ENCODE measurements at regions not wholly inside any gene's neighbourhood (a gene's known extent, or its start where the extent isn't known, plus 50 kb on each side); places are given as distances from the start of the nearest gene placed in this dataset.

GRCh38 chr19:31517224-31518180, 168.3 kb upstream of the TSHZ3 start:
- TF ChIP-seq CTCF (IDR thresholded peaks at IDR 0.05) (no peak), POLR2AphosphoS5 (IDR thresholded peaks at IDR 0.05) (no peak), POLR2A (IDR thresholded peaks at IDR 0.05) (no peak)

All from gastroesophageal sphincter (tissue), 3 donors.